MM.1S (cell line): ENCODE measurements at regions not wholly inside any gene's neighbourhood (a gene's known extent, or its start where the extent isn't known, plus 50 kb on each side); places are given as distances from the start of the nearest gene placed in this dataset.
"Not testable (repeated sequence)": the region's sequence is repeated elsewhere in the genome, so short reads cannot be mapped to it uniquely, and the experiment has no call there.

Source experiments
- DNase-seq: peaks from one replicate; pipeline ENCODE4 v3.0.0-alpha.2; 2015
- H2AFZ ChIP-seq: fragments of 300-600 bp; sonication (generic); 2 replicates; pipeline ENCODE4 v1.6.0; 2016; ENCODE audit warnings: antibody characterized with exemption, low read length
- H3F3A ChIP-seq: fragments of 300-600 bp; sonication (generic); 2 replicates; pipeline ENCODE4 v1.6.1; 2016; ENCODE audit warnings: mild to moderate bottlenecking, antibody characterized with exemption, low read length, moderate library complexity, mixed read lengths; ENCODE audit not compliant: insufficient read depth
- H3K27ac ChIP-seq: fragments of 300-600 bp; sonication (generic); 2 replicates; pipeline ENCODE4 v1.5.1; 2016; ENCODE audit warnings: mild to moderate bottlenecking, low read length
- H3K27me3 ChIP-seq: fragments of 300-600 bp; sonication (generic); replicated peaks from 2 replicates; pipeline ENCODE4 v1.6.0; 2016; ENCODE audit warnings: low read length; ENCODE audit not compliant: insufficient read depth
- H3K36me3 ChIP-seq: fragments of 300-600 bp; sonication (generic); replicated peaks from 2 replicates; pipeline ENCODE4 v1.6.1; 2016; ENCODE audit warnings: mild to moderate bottlenecking, low read length, mixed read lengths; ENCODE audit not compliant: insufficient read depth
- H3K4me1 ChIP-seq: fragments of 300-600 bp; sonication (generic); 2 replicates; pipeline ENCODE4 v1.6.1; 2016; ENCODE audit warnings: low read length, mixed read lengths
- H3K4me2 ChIP-seq: fragments of 300-600 bp; sonication (generic); 2 replicates; pipeline ENCODE4 v1.6.0; 2016; ENCODE audit warnings: low read depth, low read length
- H3K4me3 ChIP-seq: fragments of 300-600 bp; sonication (generic); 2 replicates; pipeline ENCODE4 v1.5.1; 2016; ENCODE audit warnings: low read length, mixed read lengths
- H3K79me2 ChIP-seq: fragments of 300-600 bp; sonication (generic); 2 replicates; pipeline ENCODE4 v1.6.1; 2016; ENCODE audit warnings: mixed run types, low read length, mixed read lengths
- H3K9ac ChIP-seq: fragments of 300-600 bp; sonication (generic); 2 replicates; pipeline ENCODE4 v1.6.1; 2016; ENCODE audit warnings: low read length, mixed read lengths
- H3K9me2 ChIP-seq: fragments of 300-600 bp; sonication (generic); replicated peaks from 2 replicates; pipeline ENCODE4 v1.6.1; 2016; ENCODE audit warnings: mild to moderate bottlenecking, low read length, mixed read lengths; ENCODE audit not compliant: insufficient read depth
- H3K9me3 ChIP-seq: fragments of 300-600 bp; sonication (generic); replicated peaks from 2 replicates; pipeline ENCODE4 v1.6.1; 2016; ENCODE audit warnings: mild to moderate bottlenecking, low read length, mixed read lengths; ENCODE audit not compliant: insufficient read depth
- H4K20me1 ChIP-seq: fragments of 300-600 bp; sonication (generic); 2 replicates; pipeline ENCODE4 v1.6.1; 2016; ENCODE audit warnings: mild to moderate bottlenecking, low read length, moderate library complexity, mixed read lengths; ENCODE audit not compliant: insufficient read depth
- EZH2 ChIP-seq: fragments of 300-600 bp; sonication (generic); optimal IDR thresholded peaks from 2 replicates; pipeline ENCODE3; 2017; ENCODE audit warnings: low read depth, mild to moderate bottlenecking, antibody characterized with exemption, low read length, mixed read lengths
- EZH2phosphoT487 ChIP-seq: fragments of 300-600 bp; sonication (generic); IDR thresholded peaks from 2 replicates; pipeline ENCODE4 v1.6.1; 2018; ENCODE audit warnings: antibody characterized with exemption, low read length
- TF ChIP-seq, protein P1 (sequence below): fragments of 300-600 bp; sonication (generic); IDR thresholded peaks from 2 replicates; pipeline ENCODE4 v1.5.1; 2016; ENCODE audit warnings: antibody characterized with exemption, low read length, mixed read lengths

DNA sequence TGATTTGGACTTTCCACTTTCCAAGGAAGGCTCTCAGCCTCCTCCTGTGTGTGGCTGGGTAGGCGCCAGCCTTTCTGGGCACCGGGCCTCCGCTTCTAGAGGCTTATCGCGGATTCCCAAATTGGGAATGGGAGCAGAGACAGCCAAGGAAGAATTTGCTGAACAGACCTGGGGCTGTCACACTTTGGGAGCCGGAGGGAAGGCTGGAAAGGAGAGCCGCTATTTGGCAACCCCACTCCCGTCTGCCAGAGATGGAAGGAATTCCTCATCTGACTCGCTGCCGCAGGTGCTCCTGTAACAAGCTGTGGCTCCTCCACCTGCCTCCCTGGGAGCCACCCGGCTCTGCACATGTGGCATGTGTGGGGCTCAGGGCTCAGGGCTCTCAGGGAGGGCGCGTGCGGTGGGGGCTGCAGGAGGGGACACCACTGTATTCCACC, 50.8 kb upstream of the ECHDC3 start:
- Histone ChIP-seq H2AFZ (no peak overlapping the region), H3K9ac (no peak overlapping the region), H3K79me2 (no peaks in the 10 kb centered on the region), H4K20me1 (no peaks in the 10 kb centered on the region), H3K36me3 (no peaks in the 10 kb centered on the region), H3K27me3 (peaks cover 61% of the 10 kb centered on the region), H3K4me2 (no peak overlapping the region), H3K4me3 (no peak overlapping the region), H3K4me1 (no peaks in the 10 kb centered on the region), H3K9me3 (no peaks in the 10 kb centered on the region), H3K9me2 (no peaks in the 10 kb centered on the region), H3F3A (no peaks in the 10 kb centered on the region), H3K27ac (no peak overlapping the region)
- no peak for DNase-seq
- TF ChIP-seq EZH2phosphoT487 (no peak), EZH2 (no peak)
- TF ChIP-seq, protein P1, sequence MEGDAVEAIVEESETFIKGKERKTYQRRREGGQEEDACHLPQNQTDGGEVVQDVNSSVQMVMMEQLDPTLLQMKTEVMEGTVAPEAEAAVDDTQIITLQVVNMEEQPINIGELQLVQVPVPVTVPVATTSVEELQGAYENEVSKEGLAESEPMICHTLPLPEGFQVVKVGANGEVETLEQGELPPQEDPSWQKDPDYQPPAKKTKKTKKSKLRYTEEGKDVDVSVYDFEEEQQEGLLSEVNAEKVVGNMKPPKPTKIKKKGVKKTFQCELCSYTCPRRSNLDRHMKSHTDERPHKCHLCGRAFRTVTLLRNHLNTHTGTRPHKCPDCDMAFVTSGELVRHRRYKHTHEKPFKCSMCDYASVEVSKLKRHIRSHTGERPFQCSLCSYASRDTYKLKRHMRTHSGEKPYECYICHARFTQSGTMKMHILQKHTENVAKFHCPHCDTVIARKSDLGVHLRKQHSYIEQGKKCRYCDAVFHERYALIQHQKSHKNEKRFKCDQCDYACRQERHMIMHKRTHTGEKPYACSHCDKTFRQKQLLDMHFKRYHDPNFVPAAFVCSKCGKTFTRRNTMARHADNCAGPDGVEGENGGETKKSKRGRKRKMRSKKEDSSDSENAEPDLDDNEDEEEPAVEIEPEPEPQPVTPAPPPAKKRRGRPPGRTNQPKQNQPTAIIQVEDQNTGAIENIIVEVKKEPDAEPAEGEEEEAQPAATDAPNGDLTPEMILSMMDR = no peak

DNA sequence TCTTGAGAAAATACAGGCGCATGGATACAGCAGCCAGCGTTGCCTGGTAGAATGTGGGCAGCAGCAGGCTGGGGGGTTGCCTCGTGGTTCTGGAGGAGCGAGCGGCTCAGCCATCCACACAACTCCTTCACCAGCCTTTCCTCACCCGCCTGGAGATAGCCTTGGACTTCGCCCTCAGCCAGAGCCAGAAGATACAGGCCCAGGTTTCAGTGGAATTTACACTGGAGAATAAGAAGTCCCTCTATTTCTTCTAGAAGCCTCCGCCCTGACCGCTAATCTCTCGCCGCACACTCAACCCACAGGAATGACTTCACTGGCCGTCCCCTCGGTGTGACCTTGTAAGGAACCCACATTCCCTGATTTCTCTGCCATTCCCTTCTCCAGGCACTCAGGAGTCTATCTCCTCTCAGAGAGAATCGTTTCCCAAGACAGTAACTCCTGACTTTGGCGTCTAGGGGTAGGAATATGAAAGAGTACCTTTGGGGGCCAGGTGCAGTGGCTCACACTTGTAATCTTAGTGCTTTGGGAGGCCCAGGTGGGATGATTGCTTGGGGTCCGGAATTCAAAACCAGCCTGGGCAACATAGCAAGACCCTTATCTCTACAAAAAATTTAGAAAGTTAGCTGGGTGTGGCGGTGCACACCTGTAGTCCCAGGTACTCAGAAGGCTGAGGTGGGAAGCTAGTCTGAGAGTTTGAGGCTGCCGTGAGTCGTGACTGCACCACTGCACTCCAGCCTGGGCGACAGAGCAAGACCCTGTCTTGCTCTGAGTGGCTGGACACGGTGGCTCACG, 52.0 kb upstream of the ECHDC3 start:
- Histone ChIP-seq H3K9ac (no peak overlapping the region), H3K4me3 (no peak overlapping the region), H3K4me2 (no peak overlapping the region), H3K79me2 (no peaks in the 10 kb centered on the region), H3F3A (peaks cover 8% of the 10 kb centered on the region), H2AFZ (no peak overlapping the region), H3K36me3 (no peaks in the 10 kb centered on the region), H3K9me2 (no peaks in the 10 kb centered on the region), H3K27ac (no peak overlapping the region), H3K27me3 (peaks cover 50% of the 10 kb centered on the region), H3K9me3 (no peaks in the 10 kb centered on the region), H4K20me1 (no peaks in the 10 kb centered on the region), H3K4me1 (peaks cover 11% of the 10 kb centered on the region)
- DNase-seq = no peak
- TF ChIP-seq, protein P1 = no peak
- TF ChIP-seq EZH2phosphoT487 (no peak), EZH2 (no peak)

DNA sequence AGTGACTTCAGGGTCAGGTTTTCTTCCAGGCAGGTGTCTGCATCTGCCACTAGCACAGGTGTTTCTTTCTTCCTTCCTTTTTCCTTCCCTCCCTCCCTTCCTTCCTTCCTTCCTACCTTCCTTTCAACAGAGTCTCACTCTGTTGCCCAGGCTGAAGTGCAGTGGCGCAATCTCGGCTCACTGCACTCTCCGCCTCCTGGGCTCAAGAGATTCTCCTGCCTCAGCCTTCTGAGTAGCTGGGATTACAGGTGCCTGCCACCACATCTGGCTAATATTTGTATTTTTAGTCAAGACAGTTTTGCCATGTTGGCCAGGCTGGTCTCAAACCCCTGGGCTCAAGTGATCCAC, 53.8 kb upstream of the ECHDC3 start:
- H3K9me3 ChIP-seq, H3K36me3 ChIP-seq, H3K27ac ChIP-seq, H4K20me1 ChIP-seq, DNase-seq, H3K4me2 ChIP-seq, H2AFZ ChIP-seq, H3K9me2 ChIP-seq, H3K9ac ChIP-seq, H3K79me2 ChIP-seq, H3K4me3 ChIP-seq: not testable (repeated sequence)
- Histone ChIP-seq H3F3A (peaks cover 14% of the 10 kb centered on the region), H3K27me3 (peaks cover 37% of the 10 kb centered on the region), H3K4me1 (peaks cover 18% of the 10 kb centered on the region)

DNA sequence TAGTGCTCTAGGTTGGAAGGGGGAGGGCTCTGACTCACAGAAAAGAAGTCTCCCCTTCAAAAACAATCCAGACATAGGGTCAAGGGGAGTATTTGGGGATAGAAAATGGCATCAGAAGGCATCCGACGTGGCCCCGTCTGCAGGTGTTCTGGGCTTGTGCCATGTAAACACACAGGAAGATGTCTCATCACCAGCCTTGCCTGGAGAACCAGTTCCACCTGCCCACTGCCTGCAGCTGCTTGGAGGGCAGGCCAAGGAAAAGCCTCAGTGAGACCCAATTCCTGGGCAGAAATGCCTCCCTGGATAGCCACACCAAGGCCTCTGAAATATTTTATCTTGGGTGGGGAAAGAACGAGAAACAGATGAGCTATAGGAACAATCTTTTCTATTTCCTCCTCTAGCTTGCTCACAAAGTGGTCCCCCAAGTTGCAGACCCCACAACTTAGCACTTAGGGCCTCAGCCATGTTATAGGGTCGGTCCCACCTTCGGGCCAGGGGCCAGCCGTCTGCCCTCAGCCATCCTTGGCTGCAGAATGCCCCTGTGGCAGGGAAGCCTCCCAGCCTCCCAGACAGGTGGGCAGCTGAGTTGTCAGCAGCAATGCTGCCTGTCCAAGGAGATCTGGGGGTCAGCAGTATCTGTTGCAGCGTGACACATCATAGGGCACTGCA, 54.3 kb upstream of the ECHDC3 start:
- Histone ChIP-seq H4K20me1 (no peaks in the 10 kb centered on the region), H3K9ac (no peak overlapping the region), H3K4me1 (peaks cover 18% of the 10 kb centered on the region), H3F3A (peaks cover 14% of the 10 kb centered on the region), H2AFZ (no peak overlapping the region), H3K79me2 (no peaks in the 10 kb centered on the region), H3K36me3 (no peaks in the 10 kb centered on the region), H3K27me3 (peaks cover 32% of the 10 kb centered on the region), H3K9me3 (no peaks in the 10 kb centered on the region), H3K4me2 (no peak overlapping the region), H3K4me3 (no peak overlapping the region), H3K9me2 (no peaks in the 10 kb centered on the region), H3K27ac (no peak overlapping the region)
- no peak for TF ChIP-seq EZH2
- TF ChIP-seq, protein P1 = no peak
- TF ChIP-seq EZH2phosphoT487 = no peak
- no peak for DNase-seq
